OCI-LY3 (cell line): ENCODE measurements at regions not wholly inside any gene's neighbourhood (a gene's known extent, or its start where the extent isn't known, plus 50 kb on each side); places are given as distances from the start of the nearest gene placed in this dataset.

Source experiments
- CTCF ChIP-seq: fragments of 200-600, 300-600 bp; sonication (generic); IDR thresholded peaks from 2 replicates; pipeline ENCODE4 v1.5.1; 2014; ENCODE audit warnings: antibody characterized with exemption, low read length, low read depth
- EZH2phosphoT487 ChIP-seq: fragments of 200-600 bp; shearing (Covaris generic); IDR thresholded peaks from 2 replicates; pipeline ENCODE4 v1.6.1; 2018; ENCODE audit warnings: antibody characterized with exemption, mixed run types, low read depth

GRCh38 chr6:159494586-159494972 is 198.5 kb downstream of the SOD2 start:
- TF ChIP-seq CTCF (no peak), EZH2phosphoT487 (no peak)
